ENCODE measurements at regions not wholly inside any gene's neighbourhood (a gene's known extent, or its start where the extent isn't known, plus 50 kb on each side); places are given as distances from the start of the nearest gene placed in this dataset.

GRCh38 chr2:147756069-147756468, 88.8 kb upstream of the ACVR2A start:
- no peak for TF ChIP-seq CTCF (IDR thresholded peaks at IDR 0.05)
- no peak for TF ChIP-seq POLR2A (IDR thresholded peaks at IDR 0.05)

All from testis (tissue), 2 donors.